ENCODE measurements at regions not wholly inside any gene's neighbourhood (a gene's known extent, or its start where the extent isn't known, plus 50 kb on each side); places are given as distances from the start of the nearest gene placed in this dataset.
"Not testable (repeated sequence)": the region's sequence is repeated elsewhere in the genome, so short reads cannot be mapped to it uniquely, and the experiment has no call there.

DNA sequence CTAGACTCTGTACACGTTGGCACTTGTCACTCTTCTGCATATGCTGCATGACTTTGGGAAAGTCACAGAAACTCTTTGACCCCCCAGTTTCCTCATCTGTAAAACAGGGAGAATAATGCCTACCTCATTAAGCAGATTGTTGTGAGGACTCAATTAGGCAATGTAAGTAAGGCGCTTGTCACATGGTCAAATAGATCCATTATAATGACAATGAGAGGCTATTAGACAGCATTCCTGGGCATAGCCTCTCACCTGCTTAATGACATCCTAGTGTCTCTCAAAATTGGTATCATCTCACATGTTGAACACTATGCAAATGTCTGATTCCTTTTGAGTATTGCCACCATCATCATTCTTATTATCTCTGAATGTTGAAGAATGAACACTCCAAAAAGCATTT lies 172.6 kb upstream of the JADE1 start:
- no peak for DNase-seq (ENCODE audit: low read depth, low spot score)
- Histone ChIP-seq H3K27me3 (ENCODE audit: control insufficient read depth, insufficient read depth, low read length) (no peaks in the 10 kb centered on the region), H3K9me3 (ENCODE audit: control insufficient read depth, insufficient read depth, low read length) (no peaks in the 10 kb centered on the region), H3K27ac (ENCODE audit: low read length) (no peak overlapping the region), H3K36me3 (ENCODE audit: control insufficient read depth, insufficient read depth, low read length) (no peaks in the 10 kb centered on the region), H3K4me1 (ENCODE audit: control insufficient read depth, insufficient read depth, low read length) (peaks cover 6% of the 10 kb centered on the region; the same call in 1 of the 2 replicates), H3K4me3 (ENCODE audit: low read length) (no peak overlapping the region)
- WGBS (ENCODE audit: insufficient coverage, insufficient read length), result no CpG with 5 or more reads among the region's 2 CpGs

DNA sequence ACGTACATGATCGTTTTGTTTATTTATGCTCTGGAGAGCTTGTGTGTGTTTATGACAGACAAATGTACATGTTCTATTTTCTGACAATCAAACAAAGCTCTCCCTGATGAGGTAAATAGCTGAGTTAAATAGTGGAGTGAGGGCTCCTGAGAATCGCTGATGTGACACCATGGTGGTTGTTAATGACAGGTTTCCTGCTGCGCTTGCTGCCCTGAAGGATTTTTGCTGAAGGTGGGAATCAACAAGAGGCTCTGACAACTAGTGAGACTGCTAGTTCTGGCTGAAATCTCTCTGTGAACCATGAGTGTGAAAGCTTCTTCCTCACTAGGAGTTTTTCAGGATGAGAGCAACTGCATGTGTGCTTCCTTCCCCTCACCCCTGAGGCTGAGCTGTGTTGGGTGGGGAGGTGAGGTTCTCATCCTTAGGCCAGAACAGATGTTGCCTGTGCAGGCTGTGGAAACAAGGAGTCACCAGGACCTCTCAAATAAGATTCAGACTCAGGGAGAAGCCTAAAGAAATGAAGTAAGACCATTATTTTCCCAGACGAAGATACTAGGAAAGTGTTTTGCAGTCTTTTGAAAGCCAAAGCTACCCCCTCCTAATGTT lies 173.4 kb upstream of the JADE1 start:
- H3K27me3 ChIP-seq (ENCODE audit: control insufficient read depth, insufficient read depth, low read length), result no peaks in the 10 kb centered on the region
- H3K27ac ChIP-seq (ENCODE audit: low read length), result no peak overlapping the region
- peaks cover 6% of the 10 kb centered on the region; the same call in 1 of the 2 replicates for H3K4me1 ChIP-seq (ENCODE audit: control insufficient read depth, insufficient read depth, low read length)
- no peaks in the 10 kb centered on the region for H3K36me3 ChIP-seq (ENCODE audit: control insufficient read depth, insufficient read depth, low read length)
- no peak overlapping the region for H3K4me3 ChIP-seq (ENCODE audit: low read length)
- no peaks in the 10 kb centered on the region for H3K9me3 ChIP-seq (ENCODE audit: control insufficient read depth, insufficient read depth, low read length)
- no CpG with 5 or more reads among the region's 5 CpGs for WGBS (ENCODE audit: insufficient coverage, insufficient read length)
- DNase-seq (ENCODE audit: low read depth, low spot score), result no peak

DNA sequence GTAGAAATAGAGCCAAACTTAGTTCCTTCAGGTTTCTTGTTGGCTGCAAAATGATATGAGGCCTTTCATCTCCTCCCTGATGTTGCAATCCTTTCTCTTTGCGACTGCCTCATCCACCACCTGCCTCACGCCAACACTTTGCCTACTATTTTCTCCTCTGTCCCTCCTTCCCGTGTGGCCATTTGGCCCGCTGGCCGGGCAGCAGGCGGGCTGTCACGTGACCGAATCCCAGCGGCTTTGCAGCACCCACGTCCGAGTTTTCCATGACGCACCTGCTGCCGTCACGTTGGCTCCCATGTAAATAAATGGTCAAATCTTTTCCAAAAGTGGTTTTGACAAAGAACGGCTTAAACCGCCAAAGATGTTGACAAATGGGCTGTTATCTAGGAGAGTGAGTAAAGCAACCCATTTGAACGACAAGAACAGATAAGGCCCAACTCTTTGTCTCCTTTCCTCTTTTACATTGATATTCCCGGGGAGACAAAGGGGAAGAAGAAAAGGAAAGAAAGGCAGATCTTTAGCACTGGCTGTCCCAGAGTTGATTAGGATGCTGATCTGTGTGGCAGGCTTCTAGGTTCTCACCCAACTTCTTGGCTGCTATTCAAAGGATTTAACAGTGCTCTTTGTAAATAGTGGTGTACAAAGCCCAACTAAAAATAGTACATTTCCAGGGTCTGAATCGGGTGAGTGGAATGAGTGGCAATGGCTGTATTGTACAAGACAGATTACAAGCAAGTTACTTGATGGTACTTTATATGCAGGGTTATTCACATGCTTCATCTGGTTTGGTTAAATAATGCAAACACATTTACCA lies 174.2 kb upstream of the JADE1 start:
- Histone ChIP-seq H3K9me3 (ENCODE audit: control insufficient read depth, insufficient read depth, low read length) (no peaks in the 10 kb centered on the region), H3K4me3 (ENCODE audit: low read length) (no peak overlapping the region), H3K27ac (ENCODE audit: low read length) (no peak overlapping the region), H3K36me3 (ENCODE audit: control insufficient read depth, insufficient read depth, low read length) (no peaks in the 10 kb centered on the region), H3K4me1 (ENCODE audit: control insufficient read depth, insufficient read depth, low read length) (peaks cover 6% of the 10 kb centered on the region; the same call in 1 of the 2 replicates), H3K27me3 (ENCODE audit: control insufficient read depth, insufficient read depth, low read length) (no peaks in the 10 kb centered on the region)
- no CpG with 5 or more reads among the region's 19 CpGs for WGBS (ENCODE audit: insufficient coverage, insufficient read length)
- no peak for DNase-seq (ENCODE audit: low read depth, low spot score)

DNA sequence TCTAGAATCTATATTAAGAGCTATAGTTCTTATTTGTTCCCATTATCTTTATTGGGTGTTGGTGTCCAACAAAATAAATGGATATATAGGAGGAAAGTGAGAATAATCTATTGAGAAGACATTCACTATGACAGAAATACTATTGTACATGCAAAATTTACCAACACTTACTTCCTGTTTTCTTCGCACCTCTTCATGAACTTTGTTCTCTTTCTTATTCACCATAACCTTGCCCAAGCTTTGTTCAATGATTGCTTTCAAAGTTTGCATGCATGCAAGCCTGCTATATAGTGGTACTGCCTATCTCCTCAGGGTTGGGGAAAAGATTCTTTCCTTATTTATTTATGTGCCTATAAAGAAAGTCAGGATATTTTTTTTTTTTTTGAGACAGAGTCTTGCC lies 176.4 kb upstream of the JADE1 start:
- H3K36me3 ChIP-seq (ENCODE audit: control insufficient read depth, insufficient read depth, low read length), result no peaks in the 10 kb centered on the region
- no CpG with 5 or more reads among the region's 1 CpG for WGBS (ENCODE audit: insufficient coverage, insufficient read length)
- no peaks in the 10 kb centered on the region for H3K9me3 ChIP-seq (ENCODE audit: control insufficient read depth, insufficient read depth, low read length)
- H3K27me3 ChIP-seq (ENCODE audit: control insufficient read depth, insufficient read depth, low read length), result no peaks in the 10 kb centered on the region
- H3K4me3 ChIP-seq (ENCODE audit: low read length), result no peak overlapping the region
- H3K27ac ChIP-seq (ENCODE audit: low read length), result no peak overlapping the region
- peaks cover 3% of the 10 kb centered on the region; the same call in 1 of the 2 replicates for H3K4me1 ChIP-seq (ENCODE audit: control insufficient read depth, insufficient read depth, low read length)
- DNase-seq (ENCODE audit: low read depth, low spot score), result no peak

DNA sequence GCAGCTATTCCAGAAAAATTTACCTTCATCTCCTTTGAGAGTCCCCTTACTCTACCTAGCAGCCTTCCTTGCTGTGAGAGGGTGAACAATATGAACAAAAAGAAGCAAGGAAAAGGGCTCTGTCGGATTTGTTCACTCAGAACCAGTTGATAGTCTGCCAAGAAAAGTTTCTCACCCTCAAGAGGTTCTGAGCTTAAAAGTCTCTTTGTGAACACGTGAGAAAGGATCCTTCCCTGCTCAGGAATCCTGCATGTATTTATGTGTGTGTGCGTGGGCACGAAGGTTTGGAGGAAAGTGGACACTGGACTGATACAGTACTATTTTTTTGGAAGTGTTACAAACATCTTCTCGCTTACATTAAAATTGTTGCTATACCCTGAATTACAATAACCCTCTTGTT lies 178.6 kb upstream of the JADE1 start:
- Histone ChIP-seq H3K27ac (ENCODE audit: low read length) (no peak overlapping the region), H3K4me1 (ENCODE audit: control insufficient read depth, insufficient read depth, low read length) (no peaks in the 10 kb centered on the region), H3K9me3 (ENCODE audit: control insufficient read depth, insufficient read depth, low read length) (no peaks in the 10 kb centered on the region), H3K36me3 (ENCODE audit: control insufficient read depth, insufficient read depth, low read length) (no peaks in the 10 kb centered on the region), H3K27me3 (ENCODE audit: control insufficient read depth, insufficient read depth, low read length) (no peaks in the 10 kb centered on the region), H3K4me3 (ENCODE audit: low read length) (no peak overlapping the region)
- no CpG with 5 or more reads among the region's 5 CpGs for WGBS (ENCODE audit: insufficient coverage, insufficient read length)
- DNase-seq (ENCODE audit: low read depth, low spot score), result no peak

DNA sequence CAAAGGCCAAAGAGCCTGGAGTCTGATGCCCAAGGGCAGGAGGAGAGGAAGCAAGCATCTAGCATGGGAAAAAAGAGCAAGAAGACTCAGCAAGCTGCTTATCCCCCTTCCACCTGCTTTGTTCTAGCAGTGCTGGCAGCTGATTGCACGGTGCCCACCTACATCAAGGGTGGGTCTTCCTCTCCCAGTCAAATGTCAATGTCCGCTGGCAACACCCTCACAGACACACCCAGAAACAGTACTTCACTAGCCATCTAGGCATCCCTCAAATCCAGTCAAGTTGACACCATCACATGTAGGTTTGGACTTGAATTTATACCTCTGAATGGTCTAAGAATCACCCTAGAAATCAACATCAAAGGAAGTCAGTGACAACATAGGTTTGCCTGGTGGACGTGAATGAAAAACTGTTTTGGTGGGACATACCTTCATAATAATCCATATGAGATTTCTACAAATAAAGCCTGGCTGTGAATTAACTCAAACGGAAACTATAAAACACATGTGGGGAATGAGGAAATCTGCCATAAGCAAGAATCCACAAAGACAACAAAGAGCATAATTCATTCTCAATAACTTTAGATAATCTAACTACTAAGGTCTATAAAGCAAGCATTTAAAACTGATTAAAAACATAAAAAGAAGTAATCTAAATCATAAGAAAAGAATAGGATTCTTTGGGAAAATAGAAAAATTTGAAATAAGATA lies 185.8 kb upstream of the JADE1 start:
- no peaks in the 10 kb centered on the region for H3K9me3 ChIP-seq (ENCODE audit: control insufficient read depth, insufficient read depth, low read length)
- DNase-seq (ENCODE audit: low read depth, low spot score), result no peak
- no peaks in the 10 kb centered on the region for H3K4me1 ChIP-seq (ENCODE audit: control insufficient read depth, insufficient read depth, low read length)
- H3K36me3 ChIP-seq (ENCODE audit: control insufficient read depth, insufficient read depth, low read length), result no peaks in the 10 kb centered on the region
- H3K27ac ChIP-seq (ENCODE audit: low read length), result no peak overlapping the region
- WGBS (ENCODE audit: insufficient coverage, insufficient read length), result no CpG with 5 or more reads among the region's 4 CpGs
- no peak overlapping the region for H3K4me3 ChIP-seq (ENCODE audit: low read length)
- H3K27me3 ChIP-seq (ENCODE audit: control insufficient read depth, insufficient read depth, low read length), result no peaks in the 10 kb centered on the region

DNA sequence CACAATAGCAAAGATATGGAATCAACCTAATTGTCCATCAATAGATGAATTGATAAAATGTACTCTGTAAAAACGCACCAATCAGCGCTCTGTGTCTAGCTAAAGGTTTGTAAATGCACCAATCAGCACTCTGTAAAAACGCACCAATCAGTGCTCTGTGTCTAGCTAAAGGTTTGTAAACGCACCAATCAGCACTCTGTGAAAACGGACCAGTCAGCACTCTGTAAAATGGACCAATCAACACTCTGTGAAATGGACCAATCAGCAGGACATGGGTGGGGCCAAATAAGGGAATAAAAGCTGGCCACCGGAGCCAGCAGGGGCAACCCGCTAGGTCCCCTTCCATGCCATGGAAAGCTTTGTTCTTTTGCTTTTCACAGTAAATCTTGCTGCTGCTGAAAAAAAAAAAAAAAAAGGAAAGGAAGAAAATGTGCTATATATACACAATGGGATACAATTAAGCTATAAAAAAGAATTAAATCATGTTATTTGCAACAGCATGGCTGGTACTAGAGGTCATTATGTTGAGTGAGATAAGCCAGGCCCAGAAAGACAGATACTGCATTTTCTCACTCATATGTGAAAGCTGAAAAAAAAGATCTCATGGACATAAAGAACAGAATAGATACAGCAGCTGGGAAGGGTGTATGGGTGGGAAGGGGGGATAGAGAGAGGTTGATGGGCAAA lies 189.1 kb upstream of the JADE1 start:
- not testable (repeated sequence) for H3K27me3 ChIP-seq (ENCODE audit: control insufficient read depth, insufficient read depth, low read length); DNase-seq (ENCODE audit: low read depth, low spot score); H3K9me3 ChIP-seq (ENCODE audit: control insufficient read depth, insufficient read depth, low read length); H3K4me1 ChIP-seq (ENCODE audit: control insufficient read depth, insufficient read depth, low read length); H3K4me3 ChIP-seq (ENCODE audit: low read length); H3K36me3 ChIP-seq (ENCODE audit: control insufficient read depth, insufficient read depth, low read length); H3K27ac ChIP-seq (ENCODE audit: low read length)
- WGBS (ENCODE audit: insufficient coverage, insufficient read length), result no CpG with 5 or more reads among the region's 7 CpGs

DNA sequence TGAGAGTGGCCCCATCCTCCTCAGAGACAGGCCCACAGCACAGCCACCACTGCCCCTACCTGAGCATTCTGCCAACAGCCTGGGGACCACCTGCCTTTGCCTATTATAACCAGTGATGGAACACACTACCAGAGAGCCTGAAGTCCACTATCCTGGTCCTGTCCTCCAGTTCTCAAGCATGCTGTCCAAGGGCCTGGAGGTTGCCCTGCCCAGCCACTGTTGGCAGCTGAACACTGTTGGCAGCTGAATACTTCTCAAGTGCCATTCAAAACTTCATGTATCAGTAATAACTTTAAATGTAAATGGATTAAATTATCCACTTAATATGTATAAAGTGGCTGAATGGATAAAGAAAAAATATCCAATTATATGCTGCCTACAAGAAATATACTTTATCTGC lies 194.3 kb upstream of the JADE1 start:
- no peaks in the 10 kb centered on the region for H3K9me3 ChIP-seq (ENCODE audit: control insufficient read depth, insufficient read depth, low read length)
- H3K4me3 ChIP-seq (ENCODE audit: low read length), result no peak overlapping the region
- H3K36me3 ChIP-seq (ENCODE audit: control insufficient read depth, insufficient read depth, low read length), result no peaks in the 10 kb centered on the region
- no peak overlapping the region for H3K27ac ChIP-seq (ENCODE audit: low read length)
- no peak for DNase-seq (ENCODE audit: low read depth, low spot score)
- H3K27me3 ChIP-seq (ENCODE audit: control insufficient read depth, insufficient read depth, low read length), result no peaks in the 10 kb centered on the region
- H3K4me1 ChIP-seq (ENCODE audit: control insufficient read depth, insufficient read depth, low read length), result no peaks in the 10 kb centered on the region

DNA sequence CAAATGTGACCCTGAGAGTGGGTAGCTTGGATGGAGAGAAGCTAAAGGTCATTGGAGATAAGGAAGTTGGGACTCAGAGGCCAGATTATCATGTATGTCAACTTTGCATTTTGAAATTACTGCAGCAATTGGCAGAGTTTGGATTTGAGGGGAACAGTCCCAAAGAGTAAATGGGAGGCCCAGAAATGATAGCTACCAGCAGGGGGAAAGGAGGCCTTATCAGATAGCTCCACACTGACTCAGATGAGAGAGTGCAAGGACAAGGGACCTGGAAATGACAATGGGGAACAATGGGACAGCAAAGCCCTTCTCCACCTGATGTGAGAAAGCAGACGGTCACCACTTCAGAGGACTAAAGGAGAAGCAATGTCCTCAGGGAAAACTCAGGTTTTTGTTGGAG lies 201.5 kb upstream of the JADE1 start:
- Histone ChIP-seq H3K9me3 (ENCODE audit: control insufficient read depth, insufficient read depth, low read length) (no peaks in the 10 kb centered on the region), H3K27me3 (ENCODE audit: control insufficient read depth, insufficient read depth, low read length) (no peaks in the 10 kb centered on the region), H3K27ac (ENCODE audit: low read length) (no peak overlapping the region), H3K4me3 (ENCODE audit: low read length) (no peak overlapping the region), H3K4me1 (ENCODE audit: control insufficient read depth, insufficient read depth, low read length) (no peaks in the 10 kb centered on the region), H3K36me3 (ENCODE audit: control insufficient read depth, insufficient read depth, low read length) (no peaks in the 10 kb centered on the region)
- no peak for DNase-seq (ENCODE audit: low read depth, low spot score)
- WGBS (ENCODE audit: insufficient coverage, insufficient read length), result no CpG with 5 or more reads among the region's 1 CpG

DNA sequence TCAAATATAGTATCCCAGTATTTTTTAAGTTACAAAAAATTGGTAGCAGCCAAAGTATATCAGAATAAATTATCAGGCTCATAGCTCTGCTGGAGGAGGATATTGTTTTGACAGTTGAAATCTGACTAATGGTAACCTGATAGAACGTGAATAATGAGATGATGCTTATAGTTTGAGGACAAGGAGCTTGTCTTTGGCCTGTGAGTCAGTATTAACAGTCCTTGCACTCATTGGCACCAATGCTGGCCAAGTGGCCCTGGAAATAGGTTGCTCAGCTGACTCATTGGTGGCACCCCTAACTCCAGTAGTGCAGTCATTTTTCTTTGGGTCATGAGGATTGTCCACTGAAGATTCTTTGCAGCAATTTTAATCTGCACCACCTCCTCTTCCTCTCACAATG lies 203.3 kb upstream of the JADE1 start:
- no peak for DNase-seq (ENCODE audit: low read depth, low spot score)
- H3K4me3 ChIP-seq (ENCODE audit: low read length), result no peak overlapping the region
- H3K9me3 ChIP-seq (ENCODE audit: control insufficient read depth, insufficient read depth, low read length), result no peaks in the 10 kb centered on the region
- no peak overlapping the region for H3K27ac ChIP-seq (ENCODE audit: low read length)
- H3K36me3 ChIP-seq (ENCODE audit: control insufficient read depth, insufficient read depth, low read length), result no peaks in the 10 kb centered on the region
- H3K27me3 ChIP-seq (ENCODE audit: control insufficient read depth, insufficient read depth, low read length), result no peaks in the 10 kb centered on the region
- H3K4me1 ChIP-seq (ENCODE audit: control insufficient read depth, insufficient read depth, low read length), result 0 out of 2 replicates have a peak, but pooled peaks cover 2% of the 10 kb centered on the region
- WGBS (ENCODE audit: insufficient coverage, insufficient read length), result no CpG with 5 or more reads among the region's 1 CpG

Measured in iPS DF 6.9 (cell line).